Type B pancreatic cell (in vitro differentiated cells): ENCODE measurements at regions not wholly inside any gene's neighbourhood (a gene's known extent, or its start where the extent isn't known, plus 50 kb on each side); places are given as distances from the start of the nearest gene placed in this dataset.
"Not testable (repeated sequence)": the region's sequence is repeated elsewhere in the genome, so short reads cannot be mapped to it uniquely, and the experiment has no call there.

Source experiments
- DNase-seq: peaks from one replicate; pipeline ENCODE4 v3.0.0; 2021; ENCODE audit warnings: mixed read lengths; ENCODE audit not compliant: unreplicated experiment; ENCODE audit errors: extremely low spot score
- H3K27ac Mint-ChIP-seq: 2 replicates; pipeline ENCODE4 v1.8.0; 2021; ENCODE audit warnings: mild to moderate bottlenecking, mixed read lengths
- H3K27me3 Mint-ChIP-seq: 2 replicates; pipeline ENCODE4 v1.8.0; 2021; ENCODE audit warnings: mixed read lengths
- H3K36me3 Mint-ChIP-seq: 2 replicates; pipeline ENCODE4 v1.8.0; 2021; ENCODE audit warnings: mixed read lengths
- H3K4me1 Mint-ChIP-seq: one replicate; pipeline ENCODE4 v1.8.0; 2021; ENCODE audit warnings: mixed read lengths; ENCODE audit not compliant: unreplicated experiment
- H3K4me3 Mint-ChIP-seq: 2 replicates; pipeline ENCODE4 v1.8.0; 2021; ENCODE audit warnings: mild to moderate bottlenecking, mixed read lengths
- H3K9me3 Mint-ChIP-seq: 2 replicates; pipeline ENCODE4 v1.8.0; 2021; ENCODE audit warnings: mixed read lengths
- TF ChIP-seq, protein P1 (sequence below): fragments of 200-600 bp; sonication (generic); conservative IDR thresholded peaks from 2 replicates; pipeline ENCODE4 v1.5.0; 2021; ENCODE audit warnings: antibody characterized with exemption, mild to moderate bottlenecking

DNA sequence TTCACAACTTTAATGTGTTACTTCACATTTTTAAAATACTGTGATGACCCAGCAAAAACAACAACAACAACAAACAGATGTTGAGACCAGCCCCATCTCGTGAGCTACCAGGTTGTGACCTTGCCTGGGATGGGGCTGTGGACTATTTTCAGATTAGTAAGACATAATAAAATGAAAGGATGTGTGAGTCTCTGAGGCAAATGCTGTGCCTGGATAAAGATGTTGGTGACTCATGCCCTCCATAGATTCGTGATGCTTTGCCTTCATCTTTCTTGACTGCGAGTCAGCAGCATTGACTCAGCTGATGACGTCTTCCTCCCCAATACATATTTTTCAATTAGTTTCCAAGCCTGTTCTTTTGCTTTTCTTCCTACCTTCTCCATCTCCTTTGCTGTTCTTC lies 453.0 kb upstream of the CFAP20DC start:
- TF ChIP-seq, protein P1, sequence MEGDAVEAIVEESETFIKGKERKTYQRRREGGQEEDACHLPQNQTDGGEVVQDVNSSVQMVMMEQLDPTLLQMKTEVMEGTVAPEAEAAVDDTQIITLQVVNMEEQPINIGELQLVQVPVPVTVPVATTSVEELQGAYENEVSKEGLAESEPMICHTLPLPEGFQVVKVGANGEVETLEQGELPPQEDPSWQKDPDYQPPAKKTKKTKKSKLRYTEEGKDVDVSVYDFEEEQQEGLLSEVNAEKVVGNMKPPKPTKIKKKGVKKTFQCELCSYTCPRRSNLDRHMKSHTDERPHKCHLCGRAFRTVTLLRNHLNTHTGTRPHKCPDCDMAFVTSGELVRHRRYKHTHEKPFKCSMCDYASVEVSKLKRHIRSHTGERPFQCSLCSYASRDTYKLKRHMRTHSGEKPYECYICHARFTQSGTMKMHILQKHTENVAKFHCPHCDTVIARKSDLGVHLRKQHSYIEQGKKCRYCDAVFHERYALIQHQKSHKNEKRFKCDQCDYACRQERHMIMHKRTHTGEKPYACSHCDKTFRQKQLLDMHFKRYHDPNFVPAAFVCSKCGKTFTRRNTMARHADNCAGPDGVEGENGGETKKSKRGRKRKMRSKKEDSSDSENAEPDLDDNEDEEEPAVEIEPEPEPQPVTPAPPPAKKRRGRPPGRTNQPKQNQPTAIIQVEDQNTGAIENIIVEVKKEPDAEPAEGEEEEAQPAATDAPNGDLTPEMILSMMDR, result no peak
- Mint-ChIP-seq H3K36me3 (no peaks in the 10 kb centered on the region), H3K4me3 (no peak overlapping the region), H3K4me1 (no peaks in the 10 kb centered on the region), H3K27ac (no peak overlapping the region), H3K9me3 (no peaks in the 10 kb centered on the region), H3K27me3 (peaks cover 39% of the 10 kb centered on the region)
- no peak for DNase-seq

DNA sequence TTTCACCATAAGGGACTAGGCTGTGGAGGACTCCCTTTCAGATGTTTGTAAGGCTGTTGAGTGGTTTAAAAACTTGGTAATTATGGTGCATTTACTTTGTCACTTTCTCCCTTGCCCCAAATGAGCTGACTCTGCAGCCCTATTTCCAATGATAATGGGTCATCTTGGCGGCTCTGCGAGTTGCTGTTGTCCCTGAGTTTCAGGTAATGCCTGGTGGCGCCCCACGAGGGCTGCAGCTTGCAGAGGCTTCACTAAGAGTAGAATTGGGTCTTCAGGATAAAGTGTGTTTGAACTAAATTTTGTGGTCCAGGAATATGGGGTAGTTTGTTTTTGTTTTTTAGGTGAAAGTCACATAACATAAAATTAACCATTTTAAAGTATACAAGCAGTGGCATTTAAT lies 450.1 kb upstream of the CFAP20DC start:
- TF ChIP-seq, protein P1, result no peak
- H3K9me3 Mint-ChIP-seq, result no peaks in the 10 kb centered on the region
- no peaks in the 10 kb centered on the region for H3K36me3 Mint-ChIP-seq
- DNase-seq, result no peak
- no peaks in the 10 kb centered on the region for H3K4me1 Mint-ChIP-seq
- H3K27ac Mint-ChIP-seq, result no peak overlapping the region
- peaks cover 52% of the 10 kb centered on the region for H3K27me3 Mint-ChIP-seq
- H3K4me3 Mint-ChIP-seq, result no peak overlapping the region

DNA sequence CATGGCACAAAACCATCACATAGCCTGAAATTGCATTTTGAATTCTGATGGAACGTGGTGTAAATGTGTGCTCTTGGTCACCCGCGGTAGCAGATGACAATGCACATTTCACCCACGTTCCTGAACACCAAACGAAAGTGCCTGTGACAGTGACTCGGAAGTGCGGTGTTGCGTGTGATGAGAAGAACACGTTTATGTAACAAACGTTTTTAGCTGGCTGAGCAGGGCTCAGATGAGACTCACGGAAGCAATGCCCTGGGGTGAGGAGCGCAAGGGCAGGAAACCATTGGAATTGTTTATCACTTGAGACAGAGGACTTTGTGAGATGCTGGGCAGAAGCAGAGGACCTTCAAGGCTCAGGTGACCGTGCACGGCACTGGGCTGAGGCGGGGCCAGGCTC lies 449.2 kb upstream of the CFAP20DC start:
- no peak for DNase-seq
- Mint-ChIP-seq H3K9me3 (no peaks in the 10 kb centered on the region), H3K27ac (no peak overlapping the region), H3K4me1 (no peaks in the 10 kb centered on the region), H3K36me3 (no peaks in the 10 kb centered on the region), H3K27me3 (peaks cover 58% of the 10 kb centered on the region), H3K4me3 (no peak overlapping the region)
- TF ChIP-seq, protein P1, result no peak

DNA sequence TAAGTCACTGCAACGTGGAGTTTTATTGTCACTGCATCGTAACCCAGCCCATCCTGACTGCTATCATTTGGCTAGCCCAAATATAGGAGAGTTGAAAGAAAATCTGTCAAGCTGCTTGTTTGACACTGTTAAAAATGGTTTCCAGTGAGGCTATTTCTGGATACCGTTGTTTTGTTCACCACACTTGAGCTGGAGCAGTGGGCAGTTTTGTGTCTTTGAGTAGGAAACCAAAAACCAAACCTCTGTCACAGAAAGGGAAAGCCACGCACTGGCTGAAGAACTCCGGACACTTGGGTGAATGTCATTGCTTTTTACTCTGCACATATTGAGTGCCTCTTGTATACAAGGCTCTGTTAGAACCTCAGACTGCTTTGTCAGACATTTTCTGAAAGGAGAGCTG lies 446.4 kb upstream of the CFAP20DC start:
- H3K27ac Mint-ChIP-seq, result no peak overlapping the region
- DNase-seq, result no peak
- H3K36me3 Mint-ChIP-seq, result no peaks in the 10 kb centered on the region
- no peaks in the 10 kb centered on the region for H3K9me3 Mint-ChIP-seq
- TF ChIP-seq, protein P1, result no peak
- no peaks in the 10 kb centered on the region for H3K4me1 Mint-ChIP-seq
- H3K4me3 Mint-ChIP-seq, result no peak overlapping the region
- peaks cover 43% of the 10 kb centered on the region for H3K27me3 Mint-ChIP-seq

DNA sequence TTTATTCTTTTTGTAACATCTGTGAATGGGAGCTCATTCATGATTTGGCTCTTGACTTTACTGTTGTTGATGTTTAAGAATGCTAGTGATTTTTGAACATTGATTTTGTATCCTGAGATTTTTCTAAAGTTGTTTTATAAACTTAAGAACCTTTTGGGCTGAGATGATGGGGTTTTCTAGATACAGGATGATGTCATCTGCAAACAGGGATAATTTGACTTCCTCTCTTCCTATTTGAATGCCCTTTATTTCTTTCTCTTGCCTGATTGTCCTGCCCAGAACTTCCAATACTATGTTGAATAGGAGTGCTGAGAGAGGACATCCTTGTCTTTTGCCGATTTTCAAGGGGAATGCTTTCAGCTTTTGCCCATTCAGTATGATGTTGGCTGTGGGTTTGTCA lies 445.1 kb upstream of the CFAP20DC start:
- peaks cover 37% of the 10 kb centered on the region for H3K27me3 Mint-ChIP-seq
- not testable (repeated sequence) for H3K9me3 Mint-ChIP-seq, DNase-seq, H3K36me3 Mint-ChIP-seq, H3K4me3 Mint-ChIP-seq, H3K27ac Mint-ChIP-seq, H3K4me1 Mint-ChIP-seq

DNA sequence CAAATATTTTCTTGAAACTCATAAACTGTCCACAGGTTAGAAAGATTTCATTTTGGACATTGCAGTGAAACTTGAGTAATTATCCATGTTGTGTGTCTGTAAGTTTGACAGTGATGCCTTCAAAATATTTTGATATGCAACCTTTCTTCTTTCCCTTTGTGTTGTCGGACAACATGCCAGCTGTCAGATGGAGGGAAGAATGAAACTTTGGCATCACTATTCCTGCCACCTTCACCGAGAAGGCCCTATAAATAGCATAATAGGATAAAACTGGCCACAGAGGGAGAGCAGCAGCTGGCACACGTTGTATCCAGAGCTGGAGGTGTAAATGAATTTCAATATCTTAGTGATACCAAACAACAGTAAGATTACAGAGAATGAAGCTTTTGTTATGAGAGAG lies 436.7 kb upstream of the CFAP20DC start:
- Mint-ChIP-seq H3K36me3 (no peaks in the 10 kb centered on the region), H3K4me3 (no peak overlapping the region), H3K9me3 (no peaks in the 10 kb centered on the region), H3K4me1 (peaks cover 4% of the 10 kb centered on the region), H3K27me3 (peaks cover 20% of the 10 kb centered on the region), H3K27ac (no peak overlapping the region)
- no peak for DNase-seq
- TF ChIP-seq, protein P1, result no peak
